ENCODE measurements at regions not wholly inside any gene's neighbourhood (a gene's known extent, or its start where the extent isn't known, plus 50 kb on each side); places are given as distances from the start of the nearest gene placed in this dataset.

Small RNA genes in the stretch of these regions (small RNA-seq; reads per million reads assigned to genes)
- gene RNU1-33P = 0 reads per million in 4 donors
